ENCODE measurements at regions not wholly inside any gene's neighbourhood (a gene's known extent, or its start where the extent isn't known, plus 50 kb on each side); places are given as distances from the start of the nearest gene placed in this dataset.

GRCh38 chr2:5782103-5782502 lies 89.9 kb downstream of the SOX11 start:
- TF ChIP-seq POLR2A (IDR thresholded peaks at IDR 0.05) = no peak
- TF ChIP-seq CTCF (IDR thresholded peaks at IDR 0.05 in 8 of 11, conservative IDR thresholded peaks at IDR 0.05 in 3 of 11) = no peak
- no peak for TF ChIP-seq POLR2AphosphoS5 (IDR thresholded peaks at IDR 0.05)

Measured in spleen (tissue), 7 donors.